WTC11 (cell line): ENCODE measurements at regions not wholly inside any gene's neighbourhood (a gene's known extent, or its start where the extent isn't known, plus 50 kb on each side); places are given as distances from the start of the nearest gene placed in this dataset.

Source experiments
- CTCF ChIP-seq: fragments of 200-600 bp; IDR thresholded peaks from 2 replicates; pipeline ENCODE4 v1.8.0; 2022; ENCODE audit warnings: antibody characterized with exemption
- PRRX2 ChIP-seq: fragments of 250-450 bp; sonication (Bioruptor Pico); IDR thresholded peaks from 2 replicates; pipeline ENCODE4 v1.8.0; 2021; ENCODE audit warnings: mild to moderate bottlenecking
- TEAD1 ChIP-seq: sonication (generic); formaldehyde crosslinking; IDR thresholded peaks from 2 replicates; pipeline ENCODE4 v1.8.0; 2022; ENCODE audit warnings: mild to moderate bottlenecking, missing genetic modification reagents
- ZNF121 ChIP-seq: sonication (generic); formaldehyde crosslinking; IDR thresholded peaks from 2 replicates; pipeline ENCODE4 v1.8.0; 2023; ENCODE audit warnings: missing genetic modification reagents

DNA sequence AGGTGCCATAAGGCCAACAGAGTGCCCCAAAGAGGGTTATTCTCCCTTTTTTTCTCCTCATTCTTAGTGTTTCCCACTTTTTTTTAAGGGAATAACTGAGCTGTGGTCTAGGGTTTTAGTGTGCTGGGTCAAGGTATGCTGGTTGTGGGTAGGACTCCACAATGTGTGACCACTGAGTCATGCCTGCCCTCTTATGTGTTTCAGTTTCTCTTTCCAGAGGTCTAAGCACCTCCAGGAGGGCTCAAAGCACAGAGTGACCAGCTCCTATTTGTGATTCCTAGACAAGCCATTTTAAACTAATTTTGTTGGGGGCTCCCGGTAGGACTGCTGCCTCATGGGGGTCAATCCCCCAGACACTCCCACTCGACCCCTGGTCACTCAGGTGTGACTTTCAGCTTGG is 80.5 kb upstream of the GC start:
- TF ChIP-seq CTCF (no peak), TEAD1 (no peak), ZNF121 (CRISPR knock-in tag) (no peak), PRRX2 (no peak)
